Spleen (tissue), 11 donors: ENCODE measurements at regions not wholly inside any gene's neighbourhood (a gene's known extent, or its start where the extent isn't known, plus 50 kb on each side); places are given as distances from the start of the nearest gene placed in this dataset.

Experiments
- DNase-seq: peaks from one replicate; pipeline ENCODE4 v3.0.0-alpha.2; 2020
- H3K27ac ChIP-seq, 8 donors: fragments of 200-600 bp; sonication (generic) in 7 of 8; 1 replicate in 4 of 8; 2 replicates in 4 of 8; pipeline versions ENCODE4 v1.5.0 to v1.8.0; 2016 to 2021; ENCODE audit warnings: inconsistent platforms in 4 of 8, mild to moderate bottlenecking in 4 of 8, moderate library complexity in 1 of 8
- H3K27me3 ChIP-seq, 7 donors: fragments of 200-600 bp; sonication (generic) in 6 of 7; replicated peaks in 1 of 7; 1 replicate in 4 of 7; 2 replicates in 3 of 7; pipeline versions ENCODE4 v1.5.0 to v1.8.0; 2016 to 2021; ENCODE audit warnings: inconsistent platforms in 3 of 7, mild to moderate bottlenecking in 1 of 7
- H3K36me3 ChIP-seq, 6 donors: fragments of 200-600 bp; sonication (generic) in 5 of 6; 1 replicate in 4 of 6; 2 replicates in 2 of 6; pipeline versions ENCODE4 v1.5.0 to v1.8.0; 2016 to 2021; ENCODE audit warnings: inconsistent platforms in 2 of 6
- H3K4me1 ChIP-seq, 6 donors: fragments of 200-600 bp; sonication (generic) in 5 of 6; 1 replicate in 3 of 6; 2 replicates in 3 of 6; pipeline versions ENCODE4 v1.5.0 to v1.8.0; 2016 to 2021; ENCODE audit warnings: inconsistent platforms in 3 of 6
- H3K4me3 ChIP-seq, 8 donors: fragments of 200-600 bp; sonication (generic) in 7 of 8; 1 replicate in 4 of 8; 2 replicates in 4 of 8; pipeline versions ENCODE4 v1.5.0 to v1.8.0; 2016 to 2021; ENCODE audit warnings: inconsistent platforms in 4 of 8, mild to moderate bottlenecking in 4 of 8, moderate library complexity in 2 of 8
- H3K9me3 ChIP-seq, 8 donors: fragments of 200-600 bp; sonication (generic) in 7 of 8; 1 replicate in 4 of 8; 2 replicates in 4 of 8; pipeline versions ENCODE4 v1.5.0 to v1.8.0; 2016 to 2021; ENCODE audit warnings: inconsistent platforms in 4 of 8
- CTCF ChIP-seq, 11 experiments: fragments of 200-600 bp in 7 of 11; fragments of 450-650 bp in 4 of 11; sonication (generic) in 4 of 11; IDR thresholded peaks in 8 of 11; conservative IDR thresholded peaks in 3 of 11; 1 replicate in 7 of 11; 2 replicates in 4 of 11; pipeline versions ENCODE4 v1.4.0 to v1.8.0; 2016 to 2021; ENCODE audit warnings: antibody characterized with exemption in 11 of 11, inconsistent platforms in 4 of 11, mild to moderate bottlenecking in 1 of 11
- POLR2A ChIP-seq, 3 donors: fragments of 450-650 bp; IDR thresholded peaks; one replicate each; pipeline ENCODE4 v1.5.1; 2017; ENCODE audit warnings: antibody characterized with exemption in 3 of 3, mild to moderate bottlenecking in 1 of 3
- POLR2AphosphoS5 ChIP-seq, 3 donors: sonication (generic); formaldehyde crosslinking; IDR thresholded peaks; one replicate each; pipeline ENCODE4 v1.5.1; 2017; ENCODE audit warnings: antibody characterized with exemption in 3 of 3
- WGBS, 5 donors: extraction: QIAGEN DNeasy Blood & Tissue Kit in 3 of 5; methylation state at CpG; one replicate each; pipeline versions ENCODE4 v1.1.5 to v1.1.7; 2013 to 2018; 5-methylcytosine and 5-hydroxymethylcytosine counted together
- intact Hi-C: fragments of 100-400 bp; cut with DNase I; formaldehyde crosslinking; loops from one replicate; pipeline ENCODE4 v1.15.0; 2023; ENCODE audit warnings: low total_unique reads
- donor health status: healthy with polysubstance abuse.
- donor health status: DM: no; HTN: no; CAD: no; lungs with moderate emphysema.
- donor health status: DM: no; HTN: no; CAD: no.
- donor health status: Bipolar disorder and iron deficiency.
- donor health status: healthy.
- donor health status: DM: no; HTN: no; CAD: no.
- donor health status: DM: yes; HTN: yes; CAD: no.

GRCh38 chrX:117510453-117510852 is 606.2 kb downstream of the KLHL13 start:
- H3K27me3 ChIP-seq: no peaks in the 10 kb centered on the region
- WGBS, 5 donors: 21 to 51% (median 28%) methylated on average over 3 of the region's 3 CpGs
- no peak overlapping the region for H3K4me3 ChIP-seq
- H3K9me3 ChIP-seq: no peaks in the 10 kb centered on the region
- no peaks in the 10 kb centered on the region for H3K4me1 ChIP-seq
- no peak overlapping the region for H3K27ac ChIP-seq
- TF ChIP-seq CTCF (IDR thresholded peaks at IDR 0.05 in 8 of 11, conservative IDR thresholded peaks at IDR 0.05 in 3 of 11) (no peak), POLR2AphosphoS5 (IDR thresholded peaks at IDR 0.05) (no peak), POLR2A (IDR thresholded peaks at IDR 0.05) (no peak)
- no peaks in the 10 kb centered on the region for H3K36me3 ChIP-seq
- DNase-seq: no peak
- intact Hi-C loops: no loop called here

- no peaks in the 10 kb centered on the region for H3K36me3 ChIP-seq
- H3K4me1 ChIP-seq: no peaks in the 10 kb centered on the region
- DNase-seq: no peak
- intact Hi-C loops: no loop called here
- no peaks in the 10 kb centered on the region for H3K27me3 ChIP-seq
- WGBS, 5 donors: 28 to 68% (median 60%) methylated on average over 2 of the region's 2 CpGs
- no peak overlapping the region for H3K4me3 ChIP-seq
- no peak overlapping the region for H3K27ac ChIP-seq
- TF ChIP-seq CTCF (IDR thresholded peaks at IDR 0.05 in 8 of 11, conservative IDR thresholded peaks at IDR 0.05 in 3 of 11) (no peak), POLR2A (IDR thresholded peaks at IDR 0.05) (no peak), POLR2AphosphoS5 (IDR thresholded peaks at IDR 0.05) (no peak)
- peaks cover 0 to 5% (median 0%) of the 10 kb centered on the region in 8 donors for H3K9me3 ChIP-seq
Observed at GRCh38 chrX:117508021-117508420, 608.6 kb downstream of the KLHL13 start.

DNA sequence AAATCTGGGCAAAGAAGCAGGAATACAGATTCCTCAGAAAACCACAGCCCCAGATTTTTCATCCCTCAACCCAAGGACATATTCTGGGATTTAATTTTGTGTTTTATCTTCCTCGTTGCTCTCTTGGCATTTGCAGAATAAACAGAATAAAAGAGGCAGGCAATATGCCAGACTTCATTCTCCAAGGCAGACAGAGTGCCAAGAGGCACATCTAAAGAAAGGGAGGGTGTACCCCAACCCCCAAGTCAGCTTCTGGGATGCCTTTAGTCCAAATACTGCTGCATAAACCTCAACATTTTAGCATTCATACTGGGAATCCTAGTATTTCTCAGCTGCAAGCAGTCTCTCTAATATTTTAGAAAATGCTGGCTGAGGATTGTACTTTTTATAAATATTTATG is 629.2 kb downstream of the KLHL13 start:
- H3K4me1 ChIP-seq: no peaks in the 10 kb centered on the region
- H3K36me3 ChIP-seq: no peaks in the 10 kb centered on the region
- no peak overlapping the region for H3K27ac ChIP-seq
- H3K4me3 ChIP-seq: no peak overlapping the region
- H3K9me3 ChIP-seq: no peaks in the 10 kb centered on the region
- intact Hi-C loops: no loop called here
- TF ChIP-seq CTCF (IDR thresholded peaks at IDR 0.05 in 8 of 11, conservative IDR thresholded peaks at IDR 0.05 in 3 of 11) (no peak), POLR2A (IDR thresholded peaks at IDR 0.05) (no peak), POLR2AphosphoS5 (IDR thresholded peaks at IDR 0.05) (no peak)
- 22 to 61% (median 42%) methylated on average over 1 of the region's 1 CpG for WGBS, 5 donors
- no peak for DNase-seq
- H3K27me3 ChIP-seq: no peaks in the 10 kb centered on the region

DNA sequence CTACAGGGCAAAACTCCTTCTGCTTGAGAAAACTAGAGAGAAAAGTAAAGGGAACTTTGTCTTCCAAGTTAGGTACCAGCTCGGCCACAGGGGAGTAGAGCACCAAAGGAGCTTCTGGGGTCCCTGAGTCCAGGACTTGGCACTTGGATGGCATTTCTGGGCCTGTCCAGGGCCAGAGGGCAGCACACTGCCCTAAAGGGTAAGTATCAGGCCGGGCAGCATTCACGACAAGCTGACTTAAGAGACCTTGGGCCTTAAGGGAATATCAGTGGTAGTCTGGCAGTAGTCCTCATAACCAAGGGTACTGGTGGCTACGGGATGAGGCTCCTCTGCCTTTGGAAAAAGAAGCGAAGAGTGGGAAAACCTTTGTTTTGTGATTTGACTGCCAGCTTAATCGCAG is 632.7 kb downstream of the KLHL13 start:
- intact Hi-C loops: no loop called here
- peak; percentile 51 for DNase-seq
- WGBS, 5 donors: 72 to 82% (median 74%) methylated on average over 5 to 6 of the region's 6 CpGs
- Histone ChIP-seq H3K9me3 (no peaks in the 10 kb centered on the region), H3K4me1 (no peaks in the 10 kb centered on the region), H3K27me3 (no peaks in the 10 kb centered on the region), H3K36me3 (no peaks in the 10 kb centered on the region), H3K27ac (no peak overlapping the region), H3K4me3 (no peak overlapping the region)
- TF ChIP-seq POLR2AphosphoS5 (IDR thresholded peaks at IDR 0.05) (no peak), POLR2A (IDR thresholded peaks at IDR 0.05) (no peak), CTCF (IDR thresholded peaks at IDR 0.05 in 8 of 11, conservative IDR thresholded peaks at IDR 0.05 in 3 of 11) (no peak)
